Suprapubic skin (tissue), 4 donors: ENCODE measurements at regions not wholly inside any gene's neighbourhood (a gene's known extent, or its start where the extent isn't known, plus 50 kb on each side); places are given as distances from the start of the nearest gene placed in this dataset.
A peak's percentile ranks its signal among the peaks of the same experiment; 100 is the strongest.
"Not testable (repeated sequence)": the region's sequence is repeated elsewhere in the genome, so short reads cannot be mapped to it uniquely, and the experiment has no call there.

Experiments used
- DNase-seq, 2 donors: peaks; one replicate each; pipeline ENCODE4 v3.0.0-alpha.2; 2019; ENCODE audit warnings: low spot score in 2 of 2
- H3K27ac ChIP-seq: fragments of 200-600 bp; sonication (generic); one replicate; pipeline ENCODE4 v1.5.1; 2019
- H3K27me3 ChIP-seq: fragments of 200-600 bp; sonication (generic); one replicate; pipeline ENCODE4 v1.5.1; 2019
- H3K36me3 ChIP-seq: fragments of 200-600 bp; sonication (generic); one replicate; pipeline ENCODE4 v1.5.1; 2019
- H3K4me1 ChIP-seq: fragments of 200-600 bp; sonication (generic); one replicate; pipeline ENCODE4 v1.5.1; 2019
- H3K4me3 ChIP-seq: fragments of 200-600 bp; sonication (generic); one replicate; pipeline ENCODE4 v1.5.1; 2019; ENCODE audit warnings: mild to moderate bottlenecking
- H3K9me3 ChIP-seq: fragments of 200-600 bp; sonication (generic); one replicate; pipeline ENCODE4 v1.5.1; 2019
- EP300 ChIP-seq: sonication (generic); formaldehyde crosslinking; IDR thresholded peaks from one replicate; pipeline ENCODE4 v1.6.1; 2017; ENCODE audit warnings: antibody characterized with exemption
- POLR2A ChIP-seq, 2 donors: fragments of 450-650 bp; IDR thresholded peaks; one replicate each; pipeline ENCODE4 v1.6.1; 2017; ENCODE audit warnings: antibody characterized with exemption in 2 of 2, mild to moderate bottlenecking in 2 of 2, moderate library complexity in 2 of 2
- POLR2AphosphoS5 ChIP-seq, 3 donors: sonication (generic); formaldehyde crosslinking; IDR thresholded peaks; one replicate each; pipeline ENCODE4 v1.6.1; 2017; ENCODE audit warnings: antibody characterized with exemption in 3 of 3
- WGBS: methylation state at CpG from one replicate; pipeline ENCODE4 v1.1.5; 2018; 5-methylcytosine and 5-hydroxymethylcytosine counted together
- TF ChIP-seq, protein P1 (sequence below), 2 donors: fragments of 200-600 bp in 1 of 2; fragments of 450-650 bp in 1 of 2; sonication (generic) in 1 of 2; IDR thresholded peaks; one replicate each; pipeline ENCODE4 v1.5.1; 2016 to 2019; ENCODE audit warnings: antibody characterized with exemption in 2 of 2, mild to moderate bottlenecking in 1 of 2, moderate library complexity in 1 of 2

DNA sequence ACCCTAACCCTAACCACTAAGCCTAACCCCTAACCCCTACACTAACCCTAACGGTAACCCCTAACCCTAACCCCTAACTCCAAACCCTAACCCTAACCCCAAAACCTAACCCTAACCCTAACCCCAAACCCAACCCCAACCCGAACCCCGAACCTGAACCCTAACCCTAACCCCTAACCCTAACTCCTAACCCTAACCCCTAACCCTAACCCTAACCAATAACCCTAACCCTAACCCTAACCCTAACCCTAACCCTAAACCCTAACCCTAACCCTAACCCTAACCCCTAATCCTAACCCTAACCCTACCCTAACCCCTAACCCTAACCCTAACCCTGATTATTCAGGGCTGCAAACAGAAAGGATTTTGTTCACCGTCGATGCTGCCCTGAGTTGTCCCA lies 144.6 kb upstream of the DUSP22 start:
- not testable (repeated sequence) for H3K27ac ChIP-seq, H3K4me1 ChIP-seq, H3K9me3 ChIP-seq, H3K4me3 ChIP-seq, DNase-seq, H3K36me3 ChIP-seq
- 100% methylated on average over 4 of the region's 5 CpGs for WGBS
- H3K27me3 ChIP-seq, result peaks cover 15% of the 10 kb centered on the region

DNA sequence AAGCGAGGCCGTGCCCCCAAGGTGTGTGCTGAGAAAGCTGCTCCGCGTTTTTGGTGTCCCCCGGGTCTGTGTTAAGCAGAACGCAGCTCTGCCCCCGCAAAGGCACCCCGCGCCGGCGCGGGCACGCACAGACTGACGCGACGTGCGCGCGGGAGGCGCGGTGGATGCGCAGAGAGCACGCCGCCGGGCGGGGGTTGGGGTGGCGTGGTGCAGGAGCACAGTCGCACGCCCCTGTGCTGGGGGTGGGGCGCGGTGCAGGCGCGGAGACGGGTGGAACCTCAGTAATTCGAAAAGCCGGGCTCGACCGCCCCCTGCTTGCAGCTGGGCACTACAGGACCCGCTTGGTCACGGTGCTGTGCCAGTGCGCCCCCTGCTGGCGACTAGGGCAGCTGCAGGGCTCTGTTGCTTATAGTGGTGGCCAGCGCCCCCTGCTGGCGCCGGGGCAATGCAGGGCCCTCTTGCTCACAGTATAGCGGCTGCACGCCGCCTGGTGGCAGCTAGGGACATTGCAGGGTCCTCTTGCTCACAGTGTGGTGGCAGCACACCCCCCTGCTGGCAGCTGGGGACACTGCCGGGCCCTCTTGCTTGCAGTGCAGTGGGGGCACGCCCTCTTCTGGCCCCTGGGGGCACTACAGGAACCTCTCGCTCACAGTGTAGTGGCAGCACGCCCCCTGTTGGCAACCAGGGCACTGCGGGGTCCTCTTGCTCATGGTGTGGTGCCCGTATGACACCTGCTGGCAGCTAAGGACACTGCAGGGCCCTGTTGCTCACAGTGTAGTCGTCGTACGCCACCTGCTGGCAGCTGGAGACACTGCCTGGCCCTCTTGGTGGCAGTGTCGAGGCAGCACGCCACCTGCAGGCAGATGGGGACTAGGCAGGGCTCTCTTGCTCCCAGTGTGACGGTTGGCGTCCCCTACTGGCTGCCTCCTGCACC lies 144.0 kb upstream of the DUSP22 start:
- TF ChIP-seq, protein P1, sequence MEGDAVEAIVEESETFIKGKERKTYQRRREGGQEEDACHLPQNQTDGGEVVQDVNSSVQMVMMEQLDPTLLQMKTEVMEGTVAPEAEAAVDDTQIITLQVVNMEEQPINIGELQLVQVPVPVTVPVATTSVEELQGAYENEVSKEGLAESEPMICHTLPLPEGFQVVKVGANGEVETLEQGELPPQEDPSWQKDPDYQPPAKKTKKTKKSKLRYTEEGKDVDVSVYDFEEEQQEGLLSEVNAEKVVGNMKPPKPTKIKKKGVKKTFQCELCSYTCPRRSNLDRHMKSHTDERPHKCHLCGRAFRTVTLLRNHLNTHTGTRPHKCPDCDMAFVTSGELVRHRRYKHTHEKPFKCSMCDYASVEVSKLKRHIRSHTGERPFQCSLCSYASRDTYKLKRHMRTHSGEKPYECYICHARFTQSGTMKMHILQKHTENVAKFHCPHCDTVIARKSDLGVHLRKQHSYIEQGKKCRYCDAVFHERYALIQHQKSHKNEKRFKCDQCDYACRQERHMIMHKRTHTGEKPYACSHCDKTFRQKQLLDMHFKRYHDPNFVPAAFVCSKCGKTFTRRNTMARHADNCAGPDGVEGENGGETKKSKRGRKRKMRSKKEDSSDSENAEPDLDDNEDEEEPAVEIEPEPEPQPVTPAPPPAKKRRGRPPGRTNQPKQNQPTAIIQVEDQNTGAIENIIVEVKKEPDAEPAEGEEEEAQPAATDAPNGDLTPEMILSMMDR (IDR thresholded peaks at IDR 0.05), result peak in 1 of 2 donors; percentile 43
- H3K4me1 ChIP-seq, H3K36me3 ChIP-seq, H3K27ac ChIP-seq, DNase-seq, H3K4me3 ChIP-seq, H3K9me3 ChIP-seq: not testable (repeated sequence)
- peaks cover 15% of the 10 kb centered on the region for H3K27me3 ChIP-seq
- WGBS, result 93% methylated on average over 41 of the region's 61 CpGs

DNA sequence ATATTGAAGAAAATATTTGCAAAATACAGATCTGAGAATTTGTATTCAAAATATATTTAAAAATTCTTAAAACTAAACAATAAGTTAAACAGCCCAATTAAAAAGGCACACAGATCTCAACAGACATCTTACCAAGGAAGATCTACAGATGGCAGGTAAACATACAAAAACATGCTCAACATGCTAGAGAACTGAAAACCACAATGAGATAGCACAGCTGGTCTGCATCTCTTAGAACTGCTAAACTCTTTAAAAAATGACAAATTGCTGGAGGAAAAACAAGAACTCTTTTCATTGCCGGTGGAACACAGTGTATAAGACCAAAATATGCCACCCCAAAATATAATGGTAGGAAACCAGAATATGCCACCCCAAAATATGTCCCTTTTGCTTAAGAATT lies 142.1 kb upstream of the DUSP22 start:
- peaks cover 26% of the 10 kb centered on the region for H3K27me3 ChIP-seq
- H3K36me3 ChIP-seq, H3K27ac ChIP-seq, H3K4me3 ChIP-seq, H3K9me3 ChIP-seq, H3K4me1 ChIP-seq, DNase-seq: not testable (repeated sequence)
- 64% methylated on average over 1 of the region's 1 CpG for WGBS

DNA sequence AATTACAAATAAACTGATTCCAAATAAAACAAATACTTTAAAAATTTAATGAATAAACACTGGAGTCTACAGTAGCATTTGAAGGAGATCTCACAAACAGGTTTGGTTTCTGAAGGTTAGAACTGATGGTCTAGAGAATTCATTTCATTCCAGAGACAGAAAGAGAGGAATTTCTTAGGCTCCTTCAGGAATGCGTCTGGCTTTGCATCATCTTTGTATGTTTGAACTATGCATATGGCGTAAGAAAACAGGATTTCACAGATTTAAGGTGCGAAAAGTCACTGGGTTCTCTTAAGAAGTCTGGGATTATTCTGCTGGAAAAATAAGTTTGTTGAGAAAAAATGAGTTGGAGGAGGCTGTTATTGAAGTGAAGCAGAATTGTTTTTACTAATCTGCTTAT lies 139.9 kb upstream of the DUSP22 start:
- not testable (repeated sequence) for DNase-seq, H3K4me1 ChIP-seq, H3K36me3 ChIP-seq, H3K27ac ChIP-seq, H3K4me3 ChIP-seq, H3K9me3 ChIP-seq
- 71% methylated on average over 3 of the region's 3 CpGs for whole genome bisulfite sequencing
- H3K27me3 ChIP-seq, result peaks cover 39% of the 10 kb centered on the region

DNA sequence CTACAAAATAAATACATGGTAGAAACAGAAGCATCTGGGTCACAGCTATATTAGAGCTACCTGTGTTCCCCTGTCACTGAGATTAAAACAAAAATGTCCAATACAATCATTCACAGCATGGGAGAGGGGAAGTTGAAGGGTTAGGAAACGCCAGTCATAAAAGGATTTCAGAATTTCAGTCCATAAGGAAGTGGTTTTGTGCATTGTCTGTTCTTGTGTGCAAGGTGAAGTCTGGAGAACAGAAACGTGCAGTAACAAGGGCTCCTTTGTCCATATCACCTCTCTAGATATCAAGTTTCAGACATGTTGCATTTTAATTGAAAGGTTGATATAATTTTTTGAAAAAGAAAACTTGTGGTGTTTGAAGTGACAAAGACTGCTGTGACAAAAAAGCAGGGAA lies 139.3 kb upstream of the DUSP22 start:
- DNase-seq, H3K4me3 ChIP-seq, H3K36me3 ChIP-seq, H3K4me1 ChIP-seq, H3K9me3 ChIP-seq, H3K27ac ChIP-seq: not testable (repeated sequence)
- 8% methylated on average over 2 of the region's 2 CpGs for WGBS
- H3K27me3 ChIP-seq, result peaks cover 42% of the 10 kb centered on the region

DNA sequence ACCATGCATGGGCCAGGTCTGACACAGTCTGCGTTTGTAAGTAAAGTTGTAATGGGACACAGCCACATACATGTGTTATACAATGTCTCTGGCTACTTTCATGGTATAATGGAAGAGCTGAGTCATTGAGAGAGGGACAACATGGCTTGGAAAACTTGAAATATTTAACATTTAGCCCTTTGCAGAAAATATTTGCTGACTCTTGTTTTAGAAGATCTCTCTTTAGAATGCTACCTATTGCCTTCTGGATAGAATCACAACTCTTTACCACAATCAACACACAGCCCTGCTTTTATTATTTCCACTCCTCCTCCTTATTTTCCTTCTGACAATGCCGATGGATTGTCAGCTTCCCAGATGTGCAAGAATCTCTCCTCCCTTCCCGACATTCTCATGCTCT lies 138.4 kb upstream of the DUSP22 start:
- 64% methylated on average over 3 of the region's 3 CpGs for WGBS
- H3K27me3 ChIP-seq, result peaks cover 45% of the 10 kb centered on the region
- not testable (repeated sequence) for H3K4me3 ChIP-seq

DNA sequence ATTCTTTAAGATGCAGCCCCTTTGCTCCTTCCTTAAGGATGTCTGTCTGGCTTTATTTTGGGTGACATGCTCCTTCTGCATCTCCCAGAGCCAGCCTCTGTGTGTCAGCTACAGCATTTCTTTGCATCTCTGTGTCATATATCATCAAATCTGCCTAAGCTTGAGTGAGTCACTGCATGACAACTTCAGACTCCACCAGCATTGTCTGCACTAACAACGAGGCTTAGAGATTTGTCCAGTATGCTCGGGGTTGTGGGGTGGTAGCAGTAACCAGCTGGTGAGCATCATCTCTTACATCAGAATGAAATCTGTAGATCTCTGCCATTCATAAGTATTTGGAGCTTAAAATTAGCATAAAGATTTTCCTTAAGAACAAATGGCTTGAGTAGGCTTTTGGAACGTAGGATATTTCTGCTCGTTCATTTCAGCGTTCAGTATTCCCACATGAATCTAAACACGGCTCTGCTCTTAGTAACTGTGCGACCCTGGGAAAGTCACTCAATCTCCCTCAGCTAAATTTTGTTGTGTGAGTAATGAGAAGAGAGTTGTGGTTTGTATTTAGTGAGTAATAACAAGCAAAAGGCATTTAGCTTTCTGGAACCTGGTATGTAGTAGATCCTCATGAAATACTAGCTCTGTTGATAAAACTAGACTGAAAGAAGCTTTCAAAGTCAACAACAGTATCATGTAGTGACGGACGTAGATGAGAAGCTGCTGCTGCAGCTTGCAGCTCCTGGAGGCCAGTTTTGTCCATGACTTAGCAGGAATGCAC lies 137.8 kb upstream of the DUSP22 start:
- not testable (repeated sequence) for H3K4me1 ChIP-seq, H3K36me3 ChIP-seq, H3K4me3 ChIP-seq, H3K9me3 ChIP-seq, H3K27ac ChIP-seq, DNase-seq
- peaks cover 45% of the 10 kb centered on the region for H3K27me3 ChIP-seq
- WGBS, result 76% methylated on average over 9 of the region's 9 CpGs

More for the DNA sequence above, 138.4 kb upstream of the DUSP22 start:
- H3K36me3 ChIP-seq, DNase-seq, H3K4me1 ChIP-seq, H3K9me3 ChIP-seq, H3K27ac ChIP-seq: not testable (repeated sequence)

DNA sequence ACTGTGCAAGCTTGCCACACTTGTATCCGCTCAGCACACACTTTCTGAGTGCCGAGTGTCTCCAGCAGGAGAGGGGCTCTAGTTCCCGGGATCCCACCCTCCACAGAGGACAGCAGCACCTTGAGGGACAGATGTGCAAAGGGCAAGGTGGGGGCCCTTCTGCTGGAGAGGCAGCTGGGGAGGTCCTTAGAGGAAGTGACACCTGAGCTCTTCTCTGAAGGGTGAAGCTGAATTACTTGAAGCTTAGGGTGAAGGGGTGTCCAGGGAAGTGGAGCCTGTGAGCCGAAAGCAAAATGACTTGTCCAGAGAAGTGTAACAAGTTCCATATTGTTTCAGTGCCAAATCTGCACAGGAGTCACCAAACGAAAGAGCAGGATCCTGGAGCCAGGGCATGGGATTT lies 136.3 kb upstream of the DUSP22 start:
- TF ChIP-seq, protein P1 (IDR thresholded peaks at IDR 0.05), result no peak
- no peak for TF ChIP-seq POLR2AphosphoS5 (IDR thresholded peaks at IDR 0.05)
- no peak for TF ChIP-seq EP300
- no peak for TF ChIP-seq POLR2A (IDR thresholded peaks at IDR 0.05)
- peaks cover 49% of the 10 kb centered on the region for H3K27me3 ChIP-seq
- no peak overlapping the region for H3K27ac ChIP-seq
- no peak overlapping the region for H3K4me3 ChIP-seq
- no peaks in the 10 kb centered on the region for H3K4me1 ChIP-seq
- no peaks in the 10 kb centered on the region for H3K36me3 ChIP-seq
- WGBS, result 70% methylated on average over 5 of the region's 5 CpGs
- no peak for DNase-seq
- no peaks in the 10 kb centered on the region for H3K9me3 ChIP-seq

DNA sequence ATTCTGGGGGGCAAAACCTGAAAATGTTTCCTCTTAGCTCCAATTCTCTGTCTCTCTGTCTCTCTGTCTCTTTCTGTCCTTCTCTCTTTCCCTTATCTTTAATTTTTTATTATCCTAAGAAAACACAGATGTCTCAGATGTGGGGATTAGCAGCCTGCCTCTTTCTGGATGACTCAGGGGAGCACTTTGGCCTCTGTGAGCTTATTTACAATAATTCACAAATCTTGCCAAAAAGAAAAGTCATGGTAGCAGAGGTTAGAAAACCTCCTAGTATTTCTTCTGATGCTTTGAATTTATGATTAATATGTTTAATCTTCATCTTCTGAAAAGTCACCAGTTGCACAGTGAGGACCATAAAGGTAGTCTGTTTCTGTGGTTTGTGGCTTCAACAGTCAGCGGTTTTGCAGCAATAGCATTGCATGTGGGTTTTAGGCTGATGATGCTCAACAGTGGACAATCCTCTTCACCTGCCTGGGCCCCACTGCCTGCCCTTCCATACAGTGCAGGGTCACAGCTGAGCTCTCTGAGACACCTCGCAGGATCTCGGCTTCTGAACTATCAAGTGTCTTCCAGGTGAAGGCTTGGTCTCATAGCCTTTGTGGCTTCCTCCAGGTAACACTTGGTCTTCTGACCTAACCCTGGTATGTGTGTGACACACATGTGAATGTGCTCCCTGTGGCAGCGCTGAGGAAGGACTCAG lies 135.7 kb upstream of the DUSP22 start:
- not testable (repeated sequence) for H3K4me3 ChIP-seq, H3K27ac ChIP-seq, H3K36me3 ChIP-seq, H3K9me3 ChIP-seq, H3K4me1 ChIP-seq, DNase-seq
- WGBS, result 82% methylated on average over 4 of the region's 4 CpGs
- peaks cover 44% of the 10 kb centered on the region for H3K27me3 ChIP-seq

DNA sequence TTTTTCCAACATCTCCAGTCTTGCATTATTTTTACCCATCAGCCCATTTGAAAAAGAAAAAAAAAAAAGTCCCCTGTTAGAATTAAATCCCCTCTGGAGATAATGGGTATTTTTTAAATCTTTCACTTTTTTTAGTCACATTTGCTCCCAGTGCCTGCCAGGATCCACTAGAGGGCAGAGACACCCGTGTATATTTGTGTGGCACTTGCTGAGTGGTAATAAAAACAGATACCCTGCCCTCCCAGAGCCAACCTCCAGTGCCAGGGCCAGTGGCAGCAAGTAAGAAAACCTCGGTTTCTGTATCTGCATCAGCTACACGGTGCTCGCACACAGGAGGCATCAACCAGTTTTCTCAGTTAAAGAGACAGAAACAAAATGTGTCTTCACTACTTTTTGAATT lies 135.1 kb upstream of the DUSP22 start:
- not testable (repeated sequence) for DNase-seq, H3K9me3 ChIP-seq, H3K36me3 ChIP-seq, H3K4me1 ChIP-seq, H3K27ac ChIP-seq, H3K4me3 ChIP-seq
- H3K27me3 ChIP-seq, result peaks cover 40% of the 10 kb centered on the region
- WGBS, result 20% methylated on average over 4 of the region's 4 CpGs

DNA sequence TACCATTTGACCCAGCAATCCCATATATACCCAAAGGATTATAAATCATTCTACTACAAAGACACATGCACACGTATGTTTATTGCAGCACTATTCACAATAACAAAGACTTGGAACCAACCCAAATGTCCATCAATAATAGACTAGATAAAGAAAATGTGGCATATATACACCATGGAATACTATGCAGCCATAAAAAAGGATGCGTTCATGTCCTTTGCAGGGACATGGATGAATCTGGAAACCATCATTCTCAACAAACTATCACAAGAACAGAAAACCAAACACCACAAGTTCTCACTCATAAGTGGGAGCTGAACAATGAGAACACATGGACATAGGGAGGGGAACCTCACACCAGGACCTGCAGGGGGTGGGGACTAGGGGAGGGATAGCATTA lies 130.6 kb upstream of the DUSP22 start:
- not testable (repeated sequence) for DNase-seq, H3K4me3 ChIP-seq, H3K36me3 ChIP-seq, H3K27ac ChIP-seq, H3K4me1 ChIP-seq, H3K9me3 ChIP-seq
- WGBS, result 82% methylated on average over 2 of the region's 2 CpGs
- peaks cover 16% of the 10 kb centered on the region for H3K27me3 ChIP-seq
